ENCODE measurements at regions not wholly inside any gene's neighbourhood (a gene's known extent, or its start where the extent isn't known, plus 50 kb on each side); places are given as distances from the start of the nearest gene placed in this dataset.

GRCh38 chr18:78303519-78304191 is 676.0 kb upstream of the SALL3 start:
- no peak for TF ChIP-seq CTCF (IDR thresholded peaks at IDR 0.05; ENCODE audit: borderline replicate concordance, insufficient read depth, low read depth, low read length)
- H3K4me3 ChIP-seq (ENCODE audit: low read depth, low read length) = no peak overlapping the region

- H3K4me3 ChIP-seq (ENCODE audit: low read depth, low read length) = no peak overlapping the region
- TF ChIP-seq CTCF (IDR thresholded peaks at IDR 0.05; ENCODE audit: borderline replicate concordance, insufficient read depth, low read depth, low read length) = no peak
Measured at GRCh38 chr18:78304192-78305164, 675.1 kb upstream of the SALL3 start.

- TF ChIP-seq CTCF (IDR thresholded peaks at IDR 0.05; ENCODE audit: borderline replicate concordance, insufficient read depth, low read depth, low read length) = no peak
- no peak overlapping the region for H3K4me3 ChIP-seq (ENCODE audit: low read depth, low read length)
Measured at GRCh38 chr18:78305789-78306188, 673.8 kb upstream of the SALL3 start.

GRCh38 chr18:78309307-78309706 is 670.3 kb upstream of the SALL3 start:
- TF ChIP-seq CTCF (IDR thresholded peaks at IDR 0.05; ENCODE audit: borderline replicate concordance, insufficient read depth, low read depth, low read length) = no peak
- H3K4me3 ChIP-seq (ENCODE audit: low read depth, low read length) = no peak overlapping the region

GRCh38 chr18:78309924-78310323 is 669.7 kb upstream of the SALL3 start:
- H3K4me3 ChIP-seq (ENCODE audit: low read depth, low read length) = no peak overlapping the region
- no peak for TF ChIP-seq CTCF (IDR thresholded peaks at IDR 0.05; ENCODE audit: borderline replicate concordance, insufficient read depth, low read depth, low read length)

GRCh38 chr18:78319264-78319663 is 660.4 kb upstream of the SALL3 start:
- no peak overlapping the region for H3K4me3 ChIP-seq (ENCODE audit: low read depth, low read length)
- no peak for TF ChIP-seq CTCF (IDR thresholded peaks at IDR 0.05; ENCODE audit: borderline replicate concordance, insufficient read depth, low read depth, low read length)
